ENCODE measurements at regions not wholly inside any gene's neighbourhood (a gene's known extent, or its start where the extent isn't known, plus 50 kb on each side); places are given as distances from the start of the nearest gene placed in this dataset.

- no peaks in the 10 kb centered on the region for H3K4me1 ChIP-seq (ENCODE audit: control insufficient read depth, low read length)
- H4K20me1 ChIP-seq (ENCODE audit: control insufficient read depth, insufficient read depth, low read depth, low read length): no peaks in the 10 kb centered on the region
- no peak overlapping the region for H3K4me3 ChIP-seq (ENCODE audit: low read length)
- no peak overlapping the region for H3K27ac ChIP-seq (ENCODE audit: low read depth, low read length)
- TF ChIP-seq EZH2phosphoT487 (IDR thresholded peaks at IDR 0.05; ENCODE audit: borderline replicate concordance, low read length) (no peak), CTCF (IDR thresholded peaks at IDR 0.05; ENCODE audit: low read depth, low read length, poor library complexity, severe bottlenecking) (peak; percentile 32)
- no peak overlapping the region for H3K4me2 ChIP-seq (ENCODE audit: low read length)
- no peaks in the 10 kb centered on the region for H3K9me2 ChIP-seq (replicated peaks; ENCODE audit: control insufficient read depth, low read length)
- no peaks in the 10 kb centered on the region for H3K79me2 ChIP-seq (ENCODE audit: control insufficient read depth, low read length)
- no peaks in the 10 kb centered on the region for H3K9me3 ChIP-seq (ENCODE audit: control insufficient read depth, insufficient read depth, low read length)
- no peaks in the 10 kb centered on the region for H3K27me3 ChIP-seq (ENCODE audit: control insufficient read depth, low read length)
- no peaks in the 10 kb centered on the region for H3K36me3 ChIP-seq (ENCODE audit: control insufficient read depth, low read length)
- H3F3A ChIP-seq (ENCODE audit: control insufficient read depth, insufficient read depth): no peaks in the 10 kb centered on the region
Measured at GRCh38 chr5:31007672-31008071, 185.8 kb upstream of the CDH6 start.

DNA sequence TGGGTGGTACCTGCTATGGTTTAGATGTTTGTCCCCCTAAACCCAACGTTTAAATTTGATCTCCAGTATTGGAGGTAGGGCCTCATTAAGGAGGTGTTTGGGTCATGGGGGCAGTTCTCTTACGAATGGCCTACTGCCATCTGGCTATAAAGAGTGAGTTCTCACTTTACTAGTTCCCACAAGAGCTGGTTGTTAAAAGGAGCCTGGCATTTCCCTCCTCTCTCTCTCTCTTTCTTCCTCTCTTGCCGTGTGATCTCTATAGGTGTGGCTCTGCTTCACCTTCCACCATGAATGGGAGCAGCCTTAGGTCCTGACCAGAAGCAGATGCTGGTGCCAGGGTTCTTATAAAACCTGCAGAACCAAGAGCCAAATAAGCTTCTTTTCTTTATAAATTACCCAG lies 193.2 kb upstream of the CDH6 start:
- Histone ChIP-seq H4K20me1 (ENCODE audit: control insufficient read depth, insufficient read depth, low read depth, low read length) (no peaks in the 10 kb centered on the region), H3K4me1 (ENCODE audit: control insufficient read depth, low read length) (no peaks in the 10 kb centered on the region), H3K36me3 (ENCODE audit: control insufficient read depth, low read length) (no peaks in the 10 kb centered on the region), H3K4me2 (ENCODE audit: low read length) (no peak overlapping the region), H3K79me2 (ENCODE audit: control insufficient read depth, low read length) (no peaks in the 10 kb centered on the region), H3K27ac (ENCODE audit: low read depth, low read length) (no peak overlapping the region), H3F3A (ENCODE audit: control insufficient read depth, insufficient read depth) (no peaks in the 10 kb centered on the region), H3K9me2 (replicated peaks; ENCODE audit: control insufficient read depth, low read length) (no peaks in the 10 kb centered on the region), H3K27me3 (ENCODE audit: control insufficient read depth, low read length) (no peaks in the 10 kb centered on the region), H3K9me3 (ENCODE audit: control insufficient read depth, insufficient read depth, low read length) (no peaks in the 10 kb centered on the region), H3K4me3 (ENCODE audit: low read length) (no peak overlapping the region)
- TF ChIP-seq CTCF (IDR thresholded peaks at IDR 0.05; ENCODE audit: low read depth, low read length, poor library complexity, severe bottlenecking) (no peak), EZH2phosphoT487 (IDR thresholded peaks at IDR 0.05; ENCODE audit: borderline replicate concordance, low read length) (no peak)

DNA sequence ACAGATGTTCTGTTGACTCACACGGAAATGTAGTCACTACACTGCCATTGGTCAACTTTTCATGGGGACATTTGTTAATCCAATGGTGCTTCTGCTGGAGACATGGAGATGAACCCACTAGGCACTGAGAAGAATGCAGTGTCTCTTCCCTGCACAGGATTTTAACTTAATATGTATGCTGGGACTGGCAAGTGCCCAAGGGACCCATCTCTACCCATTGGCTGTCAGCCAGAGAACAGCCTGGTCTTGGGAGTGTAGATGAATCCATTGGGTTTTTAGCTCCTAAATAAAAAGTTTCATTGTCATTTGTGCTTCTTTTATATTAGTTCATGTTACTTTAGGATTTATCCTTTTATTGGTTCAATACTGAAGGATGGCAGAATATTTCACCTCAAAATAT lies 195.8 kb upstream of the CDH6 start:
- H3F3A ChIP-seq (ENCODE audit: control insufficient read depth, insufficient read depth): no peaks in the 10 kb centered on the region
- H3K4me1 ChIP-seq (ENCODE audit: control insufficient read depth, low read length): no peaks in the 10 kb centered on the region
- no peaks in the 10 kb centered on the region for H3K36me3 ChIP-seq (ENCODE audit: control insufficient read depth, low read length)
- no peak for TF ChIP-seq CTCF (IDR thresholded peaks at IDR 0.05; ENCODE audit: low read depth, low read length, poor library complexity, severe bottlenecking)
- no peak for TF ChIP-seq EZH2phosphoT487 (IDR thresholded peaks at IDR 0.05; ENCODE audit: borderline replicate concordance, low read length)
- no peak overlapping the region for H3K4me3 ChIP-seq (ENCODE audit: low read length)
- no peak overlapping the region for H3K4me2 ChIP-seq (ENCODE audit: low read length)
- no peak overlapping the region for H3K27ac ChIP-seq (ENCODE audit: low read depth, low read length)
- no peaks in the 10 kb centered on the region for H3K79me2 ChIP-seq (ENCODE audit: control insufficient read depth, low read length)
- no peaks in the 10 kb centered on the region for H4K20me1 ChIP-seq (ENCODE audit: control insufficient read depth, insufficient read depth, low read depth, low read length)
- H3K9me2 ChIP-seq (replicated peaks; ENCODE audit: control insufficient read depth, low read length): no peaks in the 10 kb centered on the region
- H3K27me3 ChIP-seq (ENCODE audit: control insufficient read depth, low read length): no peaks in the 10 kb centered on the region
- H3K9me3 ChIP-seq (ENCODE audit: control insufficient read depth, insufficient read depth, low read length): no peaks in the 10 kb centered on the region

- Histone ChIP-seq H3K4me3 (ENCODE audit: low read length) (no peak overlapping the region), H4K20me1 (ENCODE audit: control insufficient read depth, insufficient read depth, low read depth, low read length) (no peaks in the 10 kb centered on the region), H3K4me1 (ENCODE audit: control insufficient read depth, low read length) (no peaks in the 10 kb centered on the region), H3K9me3 (ENCODE audit: control insufficient read depth, insufficient read depth, low read length) (no peaks in the 10 kb centered on the region), H3K36me3 (ENCODE audit: control insufficient read depth, low read length) (no peaks in the 10 kb centered on the region), H3K9me2 (replicated peaks; ENCODE audit: control insufficient read depth, low read length) (no peaks in the 10 kb centered on the region), H3K27ac (ENCODE audit: low read depth, low read length) (no peak overlapping the region), H3F3A (ENCODE audit: control insufficient read depth, insufficient read depth) (no peaks in the 10 kb centered on the region), H3K27me3 (ENCODE audit: control insufficient read depth, low read length) (no peaks in the 10 kb centered on the region), H3K79me2 (ENCODE audit: control insufficient read depth, low read length) (no peaks in the 10 kb centered on the region), H3K4me2 (ENCODE audit: low read length) (no peak overlapping the region)
- TF ChIP-seq EZH2phosphoT487 (IDR thresholded peaks at IDR 0.05; ENCODE audit: borderline replicate concordance, low read length): no peak
- TF ChIP-seq CTCF (IDR thresholded peaks at IDR 0.05; ENCODE audit: low read depth, low read length, poor library complexity, severe bottlenecking): no peak
Measured at GRCh38 chr5:30994902-30995301, 198.6 kb upstream of the CDH6 start.
